IPS-NIHi7 (cell line): ENCODE measurements at regions not wholly inside any gene's neighbourhood (a gene's known extent, or its start where the extent isn't known, plus 50 kb on each side); places are given as distances from the start of the nearest gene placed in this dataset.

ENCODE experiments used
- DNase-seq: peaks from one replicate; pipeline ENCODE4 v3.0.0; 2012; ENCODE audit warnings: mixed read lengths; ENCODE audit errors: extremely low spot score

GRCh38 chr4:110675426-110675825 is 52.5 kb upstream of the PITX2 start:
- no peak for DNase-seq

GRCh38 chr4:110676241-110676640 is 53.4 kb upstream of the PITX2 start:
- DNase-seq, result no peak

- DNase-seq, result no peak
Measured at GRCh38 chr4:110678517-110679227, 55.8 kb upstream of the PITX2 start.

GRCh38 chr4:110680265-110680664 is 57.4 kb upstream of the PITX2 start:
- peak; percentile 44 for DNase-seq

- DNase-seq, result no peak
Measured at GRCh38 chr4:110681381-110681780, 58.5 kb upstream of the PITX2 start.

GRCh38 chr4:110682311-110682710 is 59.4 kb upstream of the PITX2 start:
- no peak for DNase-seq

- no peak for DNase-seq
Measured at GRCh38 chr4:110683601-110684000, 60.7 kb upstream of the PITX2 start.

- DNase-seq, result no peak
Measured at GRCh38 chr4:110702326-110702725, 79.4 kb upstream of the PITX2 start.

- no peak for DNase-seq
Measured at GRCh38 chr4:110704748-110705439, 82.0 kb upstream of the PITX2 start.

- DNase-seq, result no peak
Measured at GRCh38 chr4:110705440-110705782, 82.5 kb upstream of the PITX2 start.

- DNase-seq, result no peak
Measured at GRCh38 chr4:110710070-110710469, 87.2 kb upstream of the PITX2 start.

- no peak for DNase-seq
Measured at GRCh38 chr4:110712486-110712885, 89.6 kb upstream of the PITX2 start.

- DNase-seq, result no peak
Measured at GRCh38 chr4:110730318-110730717, 107.4 kb upstream of the PITX2 start.

- DNase-seq, result no peak
Measured at GRCh38 chr4:110733901-110734300, 111.0 kb upstream of the PITX2 start.

GRCh38 chr4:110735686-110736085 is 112.8 kb upstream of the PITX2 start:
- no peak for DNase-seq

GRCh38 chr4:110737931-110738330 is 115.1 kb upstream of the PITX2 start:
- no peak for DNase-seq

- no peak for DNase-seq
Measured at GRCh38 chr4:110742143-110742542, 119.3 kb upstream of the PITX2 start.

GRCh38 chr4:110748071-110748470 is 125.2 kb upstream of the PITX2 start:
- DNase-seq, result no peak

GRCh38 chr4:110751183-110751582 is 128.3 kb upstream of the PITX2 start:
- no peak for DNase-seq

- DNase-seq, result no peak
Measured at GRCh38 chr4:110751986-110752385, 129.1 kb upstream of the PITX2 start.

- no peak for DNase-seq
Measured at GRCh38 chr4:110753466-110753865, 130.6 kb upstream of the PITX2 start.

- no peak for DNase-seq
Measured at GRCh38 chr4:110754716-110755115, 131.8 kb upstream of the PITX2 start.

GRCh38 chr4:110769578-110769977 is 146.7 kb upstream of the PITX2 start:
- no peak for DNase-seq

GRCh38 chr4:110770353-110770752 is 147.5 kb upstream of the PITX2 start:
- DNase-seq, result no peak
